Activated CD4-positive, alpha-beta T cell treated with anti-CD3 and anti-CD28 coated beads for 36 hours (primary cell): ENCODE measurements at regions not wholly inside any gene's neighbourhood (a gene's known extent, or its start where the extent isn't known, plus 50 kb on each side); places are given as distances from the start of the nearest gene placed in this dataset.
"Not testable (repeated sequence)": the region's sequence is repeated elsewhere in the genome, so short reads cannot be mapped to it uniquely, and the experiment has no call there.

Source experiments
- ATAC-seq: fragments of 200-7000 bp; cut with Tn5 transposase; one replicate; pipeline ENCODE4 v1.10.0; 2021; ENCODE audit warnings: mild to moderate bottlenecking, moderate library complexity
- CTCF ChIA-PET: fragments of 350-600 bp; sonication (Branson Sonifier 250); formaldehyde crosslinking; loops from one replicate; lab custom pipeline; 2021; ENCODE audit warnings: antibody characterized with exemption; lab: Charles Lee
- POLR2A ChIA-PET: fragments of 350-600 bp; sonication (Branson Sonifier 250); formaldehyde crosslinking; loops from one replicate; lab custom pipeline; 2021; ENCODE audit warnings: antibody characterized with exemption, inconsistent platforms; lab: Charles Lee
- DNase-seq: peaks from one replicate; pipeline ENCODE4 v3.0.0-alpha.2; 2020
- H3K27ac Mint-ChIP-seq: one replicate; pipeline ENCODE4 v1.8.0; 2021; ENCODE audit warnings: mixed read lengths
- H3K27me3 Mint-ChIP-seq: one replicate; pipeline ENCODE4 v1.8.0; 2021; ENCODE audit warnings: mixed read lengths
- H3K36me3 Mint-ChIP-seq: one replicate; pipeline ENCODE4 v1.8.0; 2021; ENCODE audit warnings: low read depth, mixed read lengths
- H3K4me1 Mint-ChIP-seq: one replicate; pipeline ENCODE4 v1.8.0; 2021; ENCODE audit warnings: mixed read lengths
- H3K4me3 Mint-ChIP-seq: one replicate; pipeline ENCODE4 v1.8.0; 2021; ENCODE audit warnings: mild to moderate bottlenecking, moderate library complexity, mixed read lengths
- H3K9me3 Mint-ChIP-seq: one replicate; pipeline ENCODE4 v1.8.0; 2021; ENCODE audit warnings: low read depth, mixed read lengths
- intact Hi-C, 2 experiments: fragments of 100-400 bp; cut with DNase I in 1 of 2; cut with micrococcal nuclease in 1 of 2; formaldehyde crosslinking; loops; one replicate each; pipeline versions ENCODE4 v1.14.2 to v1.15.1; 2022 to 2024; cut with DNase I, micrococcal nuclease

- no peaks in the 10 kb centered on the region for H3K9me3 Mint-ChIP-seq
- H3K4me1 Mint-ChIP-seq = no peaks in the 10 kb centered on the region
- no peaks in the 10 kb centered on the region for H3K36me3 Mint-ChIP-seq
- DNase-seq (no peak), ATAC-seq (no peak)
- POLR2A ChIA-PET = no interaction called here
- intact Hi-C loops = no loop called here
- H3K27ac Mint-ChIP-seq = no peak overlapping the region
- no peak overlapping the region for H3K4me3 Mint-ChIP-seq
- H3K27me3 Mint-ChIP-seq = no peaks in the 10 kb centered on the region
- CTCF ChIA-PET = no interaction called here
Measured at GRCh38 chr2:36302911-36303310, 52.7 kb upstream of the CRIM1 start.

GRCh38 chr2:36301843-36302242 lies 53.7 kb upstream of the CRIM1 start:
- Mint-ChIP-seq H3K9me3 (no peaks in the 10 kb centered on the region), H3K27ac (no peak overlapping the region), H3K27me3 (no peaks in the 10 kb centered on the region), H3K4me3 (no peak overlapping the region), H3K36me3 (no peaks in the 10 kb centered on the region), H3K4me1 (no peaks in the 10 kb centered on the region)
- ATAC-seq (no peak), DNase-seq (no peak)
- CTCF ChIA-PET = interaction anchor here (0.7 kb wide), 1 partner anchor 58 kb away, joined by 3 read pairs; no protein-coding TSS in a partner anchor
- intact Hi-C loops = no loop called here
- POLR2A ChIA-PET = no interaction called here

GRCh38 chr2:36300697-36301096 lies 54.9 kb upstream of the CRIM1 start:
- POLR2A ChIA-PET = no interaction called here
- Mint-ChIP-seq H3K27me3 (no peaks in the 10 kb centered on the region), H3K36me3 (no peaks in the 10 kb centered on the region), H3K27ac (no peak overlapping the region), H3K4me3 (no peak overlapping the region), H3K9me3 (no peaks in the 10 kb centered on the region), H3K4me1 (no peaks in the 10 kb centered on the region)
- DNase-seq (no peak), ATAC-seq (no peak)
- CTCF ChIA-PET = no interaction called here
- intact Hi-C loops = no loop called here

GRCh38 chr2:36296798-36297197 lies 58.8 kb upstream of the CRIM1 start:
- Mint-ChIP-seq H3K27ac (no peak overlapping the region), H3K4me1 (peaks cover 5% of the 10 kb centered on the region), H3K9me3 (no peaks in the 10 kb centered on the region), H3K4me3 (no peak overlapping the region), H3K36me3 (no peaks in the 10 kb centered on the region), H3K27me3 (no peaks in the 10 kb centered on the region)
- CTCF ChIA-PET = interaction anchor here (0.8 kb wide), 1 partner anchor 8 kb away, joined by 5 read pairs; no protein-coding TSS in a partner anchor
- DNase-seq = no peak
- POLR2A ChIA-PET = no interaction called here
- ATAC-seq = no peak
- intact Hi-C loops = no loop called here

GRCh38 chr2:36294316-36294721 lies 61.3 kb upstream of the CRIM1 start:
- no peaks in the 10 kb centered on the region for H3K36me3 Mint-ChIP-seq
- no peaks in the 10 kb centered on the region for H3K9me3 Mint-ChIP-seq
- peak; percentile 52 for DNase-seq
- ChIA-PET CTCF (interaction anchor here (1.0 to 1.5 kb wide), 4 partner anchors 15 to 57 kb away, joined by 3 to 4 read pairs (median 4); no protein-coding TSS in a partner anchor), POLR2A (no interaction called here)
- H3K27me3 Mint-ChIP-seq = no peaks in the 10 kb centered on the region
- H3K4me3 Mint-ChIP-seq = no peak overlapping the region
- peak; percentile 61 for ATAC-seq
- intact Hi-C loops = no loop called here
- no peak overlapping the region for H3K27ac Mint-ChIP-seq
- peaks cover 5% of the 10 kb centered on the region for H3K4me1 Mint-ChIP-seq

- no peak overlapping the region for H3K27ac Mint-ChIP-seq
- H3K4me3 Mint-ChIP-seq = no peak overlapping the region
- H3K9me3 Mint-ChIP-seq = peaks cover 1% of the 10 kb centered on the region
- DNase-seq (no peak), ATAC-seq (no peak)
- ChIA-PET POLR2A (no interaction called here), CTCF (interaction anchor here (1.1 kb wide), 1 partner anchor 20 kb away, joined by 3 read pairs; no protein-coding TSS in a partner anchor)
- intact Hi-C loops = no loop called here
- H3K36me3 Mint-ChIP-seq = no peaks in the 10 kb centered on the region
- peaks cover 22% of the 10 kb centered on the region for H3K4me1 Mint-ChIP-seq
- peaks cover 3% of the 10 kb centered on the region for H3K27me3 Mint-ChIP-seq
Measured at GRCh38 chr2:36290306-36290856, 65.2 kb upstream of the CRIM1 start.

- Mint-ChIP-seq H3K36me3 (no peaks in the 10 kb centered on the region), H3K4me3 (no peak overlapping the region), H3K27me3 (peaks cover 6% of the 10 kb centered on the region), H3K4me1 (peaks cover 22% of the 10 kb centered on the region), H3K27ac (no peak overlapping the region), H3K9me3 (peaks cover 3% of the 10 kb centered on the region)
- DNase-seq (no peak), ATAC-seq (no peak)
- POLR2A ChIA-PET = no interaction called here
- intact Hi-C loops = no loop called here
- CTCF ChIA-PET = interaction anchor here (1.1 kb wide), 1 partner anchor 19 kb away, joined by 3 read pairs; no protein-coding TSS in a partner anchor
Measured at GRCh38 chr2:36289731-36290130, 65.8 kb upstream of the CRIM1 start.

GRCh38 chr2:36287363-36288275 lies 68.0 kb upstream of the CRIM1 start:
- peaks cover 7% of the 10 kb centered on the region for H3K9me3 Mint-ChIP-seq
- peaks cover 17% of the 10 kb centered on the region for H3K4me1 Mint-ChIP-seq
- no peak overlapping the region for H3K4me3 Mint-ChIP-seq
- peaks cover 6% of the 10 kb centered on the region for H3K27me3 Mint-ChIP-seq
- peak; percentile 87 for ATAC-seq
- peak; percentile 66 for DNase-seq
- no peaks in the 10 kb centered on the region for H3K36me3 Mint-ChIP-seq
- intact Hi-C loops = loop anchor here in 1 of 2 experiments (2.0 kb wide), 1 partner anchor 41 kb away; no protein-coding TSS in a partner anchor
- peak overlapping the region; percentile 64 for H3K27ac Mint-ChIP-seq
- ChIA-PET CTCF (interaction anchor here (0.6 to 1.2 kb wide), 3 partner anchors 9 to 346 kb away, joined by 3 to 5 read pairs (median 4); no protein-coding TSS in a partner anchor), POLR2A (interaction anchor here (0.9 kb wide), 1 partner anchor 316 kb away, joined by 3 read pairs; no protein-coding TSS in a partner anchor)

- peaks cover 18% of the 10 kb centered on the region for H3K9me3 Mint-ChIP-seq
- ATAC-seq, POLR2A ChIA-PET, H3K27me3 Mint-ChIP-seq, H3K4me1 Mint-ChIP-seq, H3K4me3 Mint-ChIP-seq, H3K27ac Mint-ChIP-seq, DNase-seq, H3K36me3 Mint-ChIP-seq, CTCF ChIA-PET: not testable (repeated sequence)
- intact Hi-C loops = loop anchor here in 1 of 2 experiments (5.0 kb wide), 1 partner anchor 157 kb away; no protein-coding TSS in a partner anchor
Measured at GRCh38 chr2:36279506-36279905, 76.1 kb upstream of the CRIM1 start.

- peak; percentile 38 for ATAC-seq
- H3K4me3 Mint-ChIP-seq = no peak overlapping the region
- H3K4me1 Mint-ChIP-seq = no peaks in the 10 kb centered on the region
Measured at GRCh38 chr2:36277881-36278523, 77.6 kb upstream of the CRIM1 start.

More at GRCh38 chr2:36277881-36278523, 77.6 kb upstream of the CRIM1 start:
- Mint-ChIP-seq H3K36me3 (peaks cover 4% of the 10 kb centered on the region), H3K27ac (no peak overlapping the region), H3K9me3 (peaks cover 16% of the 10 kb centered on the region), H3K27me3 (no peaks in the 10 kb centered on the region)
- ChIA-PET CTCF (interaction anchor here (0.7 kb wide), 1 partner anchor 9 kb away, joined by 3 read pairs; no protein-coding TSS in a partner anchor), POLR2A (no interaction called here)
- DNase-seq = no peak
- intact Hi-C loops = loop anchor here (1.0 to 5.0 kb wide), 3 partner anchors 31 to 156 kb away; no protein-coding TSS in a partner anchor
